ENCODE measurements at regions not wholly inside any gene's neighbourhood (a gene's known extent, or its start where the extent isn't known, plus 50 kb on each side); places are given as distances from the start of the nearest gene placed in this dataset.

- TF ChIP-seq TCF3 (IDR thresholded peaks at IDR 0.05; ENCODE audit: borderline replicate concordance, insufficient read depth, low read depth, low read length) (no peak), ZZZ3 (IDR thresholded peaks at IDR 0.05; ENCODE audit: control insufficient read depth, insufficient read length, low read depth) (no peak), FOXK2 (IDR thresholded peaks at IDR 0.05) (no peak), BCL11A (IDR thresholded peaks at IDR 0.05; ENCODE audit: low read depth, low read length) (no peak), YBX1 (IDR thresholded peaks at IDR 0.05) (no peak), PBX3 (IDR thresholded peaks at IDR 0.05; ENCODE audit: insufficient replicate concordance, low read depth, low read length) (no peak), CHD1 (IDR thresholded peaks at IDR 0.05; ENCODE audit: low read depth, low read length) (no peak), CHD2 (IDR thresholded peaks at IDR 0.05; ENCODE audit: borderline replicate concordance, low read depth, low read length) (no peak), CHD4 (IDR thresholded peaks at IDR 0.05) (no peak), IRF5 (IDR thresholded peaks at IDR 0.05; ENCODE audit: borderline replicate concordance) (no peak), BHLHE40 (IDR thresholded peaks at IDR 0.05; ENCODE audit: borderline replicate concordance in 1 of 2, low read depth in 2 of 2, low read length in 1 of 2) (no peak), FOS (IDR thresholded peaks at IDR 0.05; ENCODE audit: borderline replicate concordance, extremely low read depth, insufficient read length) (no peak)
- TF ChIP-seq, protein P1, sequence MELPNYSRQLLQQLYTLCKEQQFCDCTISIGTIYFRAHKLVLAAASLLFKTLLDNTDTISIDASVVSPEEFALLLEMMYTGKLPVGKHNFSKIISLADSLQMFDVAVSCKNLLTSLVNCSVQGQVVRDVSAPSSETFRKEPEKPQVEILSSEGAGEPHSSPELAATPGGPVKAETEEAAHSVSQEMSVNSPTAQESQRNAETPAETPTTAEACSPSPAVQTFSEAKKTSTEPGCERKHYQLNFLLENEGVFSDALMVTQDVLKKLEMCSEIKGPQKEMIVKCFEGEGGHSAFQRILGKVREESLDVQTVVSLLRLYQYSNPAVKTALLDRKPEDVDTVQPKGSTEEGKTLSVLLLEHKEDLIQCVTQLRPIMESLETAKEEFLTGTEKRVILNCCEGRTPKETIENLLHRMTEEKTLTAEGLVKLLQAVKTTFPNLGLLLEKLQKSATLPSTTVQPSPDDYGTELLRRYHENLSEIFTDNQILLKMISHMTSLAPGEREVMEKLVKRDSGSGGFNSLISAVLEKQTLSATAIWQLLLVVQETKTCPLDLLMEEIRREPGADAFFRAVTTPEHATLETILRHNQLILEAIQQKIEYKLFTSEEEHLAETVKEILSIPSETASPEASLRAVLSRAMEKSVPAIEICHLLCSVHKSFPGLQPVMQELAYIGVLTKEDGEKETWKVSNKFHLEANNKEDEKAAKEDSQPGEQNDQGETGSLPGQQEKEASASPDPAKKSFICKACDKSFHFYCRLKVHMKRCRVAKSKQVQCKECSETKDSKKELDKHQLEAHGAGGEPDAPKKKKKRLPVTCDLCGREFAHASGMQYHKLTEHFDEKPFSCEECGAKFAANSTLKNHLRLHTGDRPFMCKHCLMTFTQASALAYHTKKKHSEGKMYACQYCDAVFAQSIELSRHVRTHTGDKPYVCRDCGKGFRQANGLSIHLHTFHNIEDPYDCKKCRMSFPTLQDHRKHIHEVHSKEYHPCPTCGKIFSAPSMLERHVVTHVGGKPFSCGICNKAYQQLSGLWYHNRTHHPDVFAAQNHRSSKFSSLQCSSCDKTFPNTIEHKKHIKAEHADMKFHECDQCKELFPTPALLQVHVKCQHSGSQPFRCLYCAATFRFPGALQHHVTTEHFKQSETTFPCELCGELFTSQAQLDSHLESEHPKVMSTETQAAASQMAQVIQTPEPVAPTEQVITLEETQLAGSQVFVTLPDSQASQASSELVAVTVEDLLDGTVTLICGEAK (IDR thresholded peaks at IDR 0.05; ENCODE audit: borderline replicate concordance), result no peak
Measured at GRCh38 chr6:15832841-15833240, 170.0 kb upstream of the DTNBP1 start (continued).

Data from GM12878 (cell line).